Keratinocyte (primary cell): ENCODE measurements at regions not wholly inside any gene's neighbourhood (a gene's known extent, or its start where the extent isn't known, plus 50 kb on each side); places are given as distances from the start of the nearest gene placed in this dataset.

Experiments
- DNase-seq: peaks from one replicate; pipeline ENCODE4 v3.0.0-alpha.2; 2011; ENCODE audit warnings: low read depth, missing footprints, low spot score
- FAIRE-seq: peaks from 2 replicates; lab custom pipeline; 2011; peaks lifted over from hg19 to GRCh38; lab: Jason Lieb, UNC
- H2AFZ ChIP-seq: 2 replicates; pipeline ENCODE4 v1.6.0; 2012; ENCODE audit warnings: low read length, control low read depth, inconsistent platforms; ENCODE audit not compliant: control insufficient read depth
- H3K27ac ChIP-seq: 2 replicates; pipeline ENCODE4 v1.5.1; 2011; ENCODE audit warnings: low read length; ENCODE audit not compliant: control insufficient read depth, insufficient read depth
- H3K27me3 ChIP-seq: 3 replicates; pipeline ENCODE4 v1.6.0; 2011; ENCODE audit warnings: low read length; ENCODE audit not compliant: control insufficient read depth, insufficient read depth; ENCODE audit errors: extremely low read depth
- H3K36me3 ChIP-seq, 2 experiments: 2 replicates in 1 of 2; 3 replicates in 1 of 2; pipeline ENCODE4 v1.5.1; 2011; ENCODE audit warnings: low read length in 2 of 2, mild to moderate bottlenecking in 1 of 2; ENCODE audit not compliant: control insufficient read depth in 2 of 2, insufficient read depth in 2 of 2; ENCODE audit errors: extremely low read depth in 1 of 2
- H3K4me1 ChIP-seq: 3 replicates; pipeline ENCODE4 v1.5.1; 2011; ENCODE audit warnings: low read length; ENCODE audit not compliant: control insufficient read depth, insufficient read depth; ENCODE audit errors: extremely low read depth
- H3K4me2 ChIP-seq: 3 replicates; pipeline ENCODE4 v1.6.0; 2011; ENCODE audit warnings: low read depth, low read length; ENCODE audit not compliant: control insufficient read depth, insufficient read depth; ENCODE audit errors: extremely low read depth
- H3K4me3 ChIP-seq, 3 experiments: fragments of 200-600 bp in 1 of 3; sonication (generic) in 1 of 3; 2 replicates in 2 of 3; 3 replicates in 1 of 3; pipeline ENCODE4 v1.5.1; 2011 to 2016; ENCODE audit warnings: low read length in 3 of 3, mild to moderate bottlenecking in 3 of 3, control low read depth in 2 of 3, inconsistent platforms in 1 of 3, low read depth in 1 of 3, mixed read lengths in 1 of 3, mixed run types in 1 of 3, moderate library complexity in 1 of 3; ENCODE audit not compliant: control insufficient read depth in 2 of 3, insufficient read depth in 2 of 3; ENCODE audit errors: extremely low read depth in 1 of 3
- H3K79me2 ChIP-seq: 2 replicates; pipeline ENCODE4 v1.6.0; 2012; ENCODE audit warnings: low read length; ENCODE audit not compliant: control insufficient read depth, insufficient read depth
- H3K9ac ChIP-seq: 3 replicates; pipeline ENCODE4 v1.6.0; 2011; ENCODE audit warnings: low read length; ENCODE audit not compliant: control insufficient read depth, insufficient read depth; ENCODE audit errors: extremely low read depth
- H3K9me1 ChIP-seq: 3 replicates; pipeline ENCODE4 v1.6.0; 2011; ENCODE audit warnings: low read length; ENCODE audit not compliant: control insufficient read depth, insufficient read depth; ENCODE audit errors: extremely low read depth
- H3K9me3 ChIP-seq: 2 replicates; pipeline ENCODE4 v1.5.1; 2012; ENCODE audit warnings: low read depth, low read length; ENCODE audit not compliant: control insufficient read depth
- H4K20me1 ChIP-seq: 3 replicates; pipeline ENCODE4 v1.6.0; 2011; ENCODE audit warnings: low read length; ENCODE audit not compliant: control insufficient read depth, insufficient read depth; ENCODE audit errors: extremely low read depth
- CTCF ChIP-seq, 3 experiments: IDR thresholded peaks in 1 of 3; conservative IDR thresholded peaks in 1 of 3; optimal IDR thresholded peaks in 1 of 3; 2 replicates in 2 of 3; 3 replicates in 1 of 3; pipeline versions ENCODE3 to v1.5.1; 2011; ENCODE audit warnings: low read length in 3 of 3, mild to moderate bottlenecking in 3 of 3, moderate library complexity in 2 of 3, control low read depth in 1 of 3, inconsistent platforms in 1 of 3; ENCODE audit not compliant: insufficient read depth in 2 of 3; ENCODE audit errors: extremely low read depth in 1 of 3
- EZH2 ChIP-seq: IDR thresholded peaks from one replicate; pipeline ENCODE4 v1.6.1; 2012; ENCODE audit warnings: inconsistent platforms, mild to moderate bottlenecking, low read length, moderate library complexity
- dilution Hi-C: fragments of 300-500 bp; cut with MboI; formaldehyde crosslinking; loops from one replicate; pipeline ENCODE4 v1.7.0; 2020; ENCODE audit warnings: low sequenced_read_pairs; ENCODE audit not compliant: extremely low pct_ligation_motif_present

GRCh38 chr7:68276725-68277124 is 1280.1 kb downstream of the TYW1 start:
- H3K9me1 ChIP-seq = no peaks in the 10 kb centered on the region
- TF ChIP-seq CTCF (optimal IDR thresholded peaks at IDR 0.05 in 1 of 3, IDR thresholded peaks at IDR 0.05 in 1 of 3, conservative IDR thresholded peaks at IDR 0.05 in 1 of 3; ENCODE audit: extremely low read depth in 1 of 3, insufficient read depth in 2 of 3, low read length in 3 of 3) (no peak), EZH2 (no peak)
- no peak for DNase-seq
- no peaks in the 10 kb centered on the region for H3K27me3 ChIP-seq
- H3K36me3 ChIP-seq = no peaks in the 10 kb centered on the region
- no peak overlapping the region for H3K4me2 ChIP-seq
- no peak overlapping the region for H3K27ac ChIP-seq
- H3K4me1 ChIP-seq = no peaks in the 10 kb centered on the region
- H4K20me1 ChIP-seq = no peaks in the 10 kb centered on the region
- no peak for FAIRE-seq
- H3K4me3 ChIP-seq = no peak overlapping the region
- H2AFZ ChIP-seq = no peak overlapping the region
- dilution Hi-C loops = no loop called here
- H3K9ac ChIP-seq = no peak overlapping the region
- no peaks in the 10 kb centered on the region for H3K79me2 ChIP-seq
- no peaks in the 10 kb centered on the region for H3K9me3 ChIP-seq

- Histone ChIP-seq H3K9me1 (no peaks in the 10 kb centered on the region), H3K4me3 (no peak overlapping the region), H3K4me2 (no peak overlapping the region), H3K79me2 (no peaks in the 10 kb centered on the region), H2AFZ (no peak overlapping the region), H3K36me3 (no peaks in the 10 kb centered on the region), H3K27ac (no peak overlapping the region), H3K27me3 (no peaks in the 10 kb centered on the region), H3K9me3 (no peaks in the 10 kb centered on the region), H4K20me1 (no peaks in the 10 kb centered on the region), H3K9ac (no peak overlapping the region), H3K4me1 (no peaks in the 10 kb centered on the region)
- no peak for FAIRE-seq
- no peak for TF ChIP-seq EZH2
- no peak for TF ChIP-seq CTCF (optimal IDR thresholded peaks at IDR 0.05 in 1 of 3, IDR thresholded peaks at IDR 0.05 in 1 of 3, conservative IDR thresholded peaks at IDR 0.05 in 1 of 3; ENCODE audit: extremely low read depth in 1 of 3, insufficient read depth in 2 of 3, low read length in 3 of 3)
- dilution Hi-C loops = no loop called here
- DNase-seq = no peak
These were observed 1283.3 kb downstream of the TYW1 start for GRCh38 chr7:68279827-68280400.
